ENCODE measurements at regions not wholly inside any gene's neighbourhood (a gene's known extent, or its start where the extent isn't known, plus 50 kb on each side); places are given as distances from the start of the nearest gene placed in this dataset.

DNA sequence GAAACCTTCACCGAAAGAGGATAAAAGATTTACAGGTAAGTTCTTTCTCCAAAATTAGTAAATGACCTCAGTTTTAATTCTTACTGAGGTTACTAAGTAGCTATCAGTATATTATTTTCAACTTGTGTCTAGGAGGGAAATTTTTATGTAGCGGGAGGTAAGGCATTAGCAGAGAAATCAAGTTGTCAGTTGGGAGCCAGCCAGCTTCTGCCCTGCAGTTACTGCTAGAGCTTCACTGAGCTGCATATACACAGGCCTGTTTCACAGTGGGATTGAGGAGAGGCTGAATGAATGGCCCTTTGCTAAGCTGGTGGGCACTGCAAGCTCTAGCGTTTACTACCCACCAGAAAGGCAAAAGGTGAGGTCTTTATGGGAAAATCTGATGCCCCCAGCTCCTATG lies 105.7 kb downstream of the ACAA2 start:
- Histone ChIP-seq H4K5ac (ENCODE audit: insufficient read length, low read depth, low read length) (no peak overlapping the region), H3K27ac (ENCODE audit: low read depth, low read length) (no peak overlapping the region), H3K9ac (replicated peaks in 1 of 4; ENCODE audit: extremely low read depth in 1 of 4, low read depth in 3 of 4, low read length in 3 of 4) (no peak overlapping the region), H3K4me3 (ENCODE audit: extremely low read depth in 1 of 4, insufficient read depth in 2 of 4, low read depth in 3 of 4, low read length in 4 of 4) (no peak overlapping the region), H3K23ac (ENCODE audit: insufficient read length) (no peak overlapping the region), H3K27me3 (replicated peaks in 1 of 4; ENCODE audit: control insufficient read depth in 3 of 4, extremely low read depth in 1 of 4, insufficient read depth in 3 of 4, low read length in 3 of 4) (no peaks in the 10 kb centered on the region), H3K18ac (ENCODE audit: extremely low read depth, low read length) (no peak overlapping the region), H2BK5ac (ENCODE audit: low read depth, low read length) (no peak overlapping the region), H3K4me1 (replicated peaks in 1 of 4; ENCODE audit: control insufficient read depth in 3 of 4, insufficient read depth in 4 of 4, low read length in 3 of 4) (no peaks in the 10 kb centered on the region), H3K36me3 (ENCODE audit: control insufficient read depth in 2 of 4, insufficient read depth in 4 of 4, low read length in 3 of 4) (no peaks in the 10 kb centered on the region), H2BK120ac (replicated peaks; ENCODE audit: low read depth, low read length) (no peak overlapping the region), H2BK12ac (ENCODE audit: low read depth, low read length) (no peak overlapping the region), H3K56ac (replicated peaks; ENCODE audit: insufficient read length, low read depth, low read length) (no peak overlapping the region), H2AFZ (ENCODE audit: low read length) (no peak overlapping the region), H2BK15ac (ENCODE audit: low read length) (no peak overlapping the region), H4K8ac (ENCODE audit: extremely low read depth, insufficient read depth, low read length) (no peak overlapping the region), H3K4ac (replicated peaks; ENCODE audit: insufficient read length, low read depth, low read length) (no peak overlapping the region), H2AK5ac (ENCODE audit: low read depth, low read length) (no peak overlapping the region), H3K23me2 (ENCODE audit: low read depth, low read length) (no peaks in the 10 kb centered on the region), H3K79me2 (ENCODE audit: control insufficient read depth in 1 of 2, insufficient read depth in 2 of 2, low read length in 2 of 2) (no peaks in the 10 kb centered on the region), H4K20me1 (replicated peaks in 1 of 2; ENCODE audit: control insufficient read depth in 1 of 2, insufficient read depth in 2 of 2, low read length in 2 of 2) (no peaks in the 10 kb centered on the region), H3K9me3 (ENCODE audit: insufficient read depth in 2 of 2, low read depth in 1 of 2, low read length in 1 of 2) (no peaks in the 10 kb centered on the region), H3K14ac (ENCODE audit: insufficient read length) (no peak overlapping the region), H2BK20ac (ENCODE audit: low read length) (no peak overlapping the region), H4K91ac (replicated peaks; ENCODE audit: insufficient read length, low read length) (no peak overlapping the region), H3K4me2 (ENCODE audit: insufficient read depth in 1 of 2, low read depth in 2 of 2, low read length in 2 of 2) (no peak overlapping the region), H3K79me1 (ENCODE audit: low read depth, low read length) (no peaks in the 10 kb centered on the region)
- 93% methylated on average over 3 of the region's 3 CpGs; no CpG with 5 or more reads in 1 of the 2 experiments for WGBS, 2 experiments (ENCODE audit: extremely low coverage in 1 of 2, insufficient coverage in 1 of 2, insufficient read length in 1 of 2, insufficient replicate concordance in 2 of 2, low coverage in 1 of 2, low lambda C conversion rate in 2 of 2, missing lambda C conversion rate in 1 of 2)
- FAIRE-seq (no peak), DNase-seq (ENCODE audit: low read depth in 1 of 2, low spot score in 2 of 2) (no peak)
- CTCF ChIA-PET (ENCODE audit: partially characterized antibody), result interaction anchor here (0.9 to 2.2 kb wide), 6 partner anchors 10 to 197 kb away, joined by 3 to 14 read pairs (median 3); no protein-coding TSS in a partner anchor
- POLR2A ChIA-PET (ENCODE audit: partially characterized antibody), result interaction anchor here (1.1 kb wide), 1 partner anchor 16 kb away, joined by 3 read pairs; no protein-coding TSS in a partner anchor
- no peak for TF ChIP-seq MAFK (IDR thresholded peaks at IDR 0.05; ENCODE audit: low read depth, low read length)
- TF ChIP-seq, protein P1, sequence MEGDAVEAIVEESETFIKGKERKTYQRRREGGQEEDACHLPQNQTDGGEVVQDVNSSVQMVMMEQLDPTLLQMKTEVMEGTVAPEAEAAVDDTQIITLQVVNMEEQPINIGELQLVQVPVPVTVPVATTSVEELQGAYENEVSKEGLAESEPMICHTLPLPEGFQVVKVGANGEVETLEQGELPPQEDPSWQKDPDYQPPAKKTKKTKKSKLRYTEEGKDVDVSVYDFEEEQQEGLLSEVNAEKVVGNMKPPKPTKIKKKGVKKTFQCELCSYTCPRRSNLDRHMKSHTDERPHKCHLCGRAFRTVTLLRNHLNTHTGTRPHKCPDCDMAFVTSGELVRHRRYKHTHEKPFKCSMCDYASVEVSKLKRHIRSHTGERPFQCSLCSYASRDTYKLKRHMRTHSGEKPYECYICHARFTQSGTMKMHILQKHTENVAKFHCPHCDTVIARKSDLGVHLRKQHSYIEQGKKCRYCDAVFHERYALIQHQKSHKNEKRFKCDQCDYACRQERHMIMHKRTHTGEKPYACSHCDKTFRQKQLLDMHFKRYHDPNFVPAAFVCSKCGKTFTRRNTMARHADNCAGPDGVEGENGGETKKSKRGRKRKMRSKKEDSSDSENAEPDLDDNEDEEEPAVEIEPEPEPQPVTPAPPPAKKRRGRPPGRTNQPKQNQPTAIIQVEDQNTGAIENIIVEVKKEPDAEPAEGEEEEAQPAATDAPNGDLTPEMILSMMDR (IDR thresholded peaks at IDR 0.05; ENCODE audit: control extremely low read depth in 1 of 3, insufficient read depth in 1 of 3, low read depth in 1 of 3, low read length in 3 of 3), result no peak
- TF ChIP-seq, protein P2, sequence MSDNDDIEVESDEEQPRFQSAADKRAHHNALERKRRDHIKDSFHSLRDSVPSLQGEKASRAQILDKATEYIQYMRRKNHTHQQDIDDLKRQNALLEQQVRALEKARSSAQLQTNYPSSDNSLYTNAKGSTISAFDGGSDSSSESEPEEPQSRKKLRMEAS (IDR thresholded peaks at IDR 0.05), result no peak
- TF ChIP-seq CEBPB (IDR thresholded peaks at IDR 0.05; ENCODE audit: low read depth, low read length), result no peak
- no peak for TF ChIP-seq KDM4A (IDR thresholded peaks at IDR 0.05; ENCODE audit: low read depth, low read length, severe bottlenecking)
- TF ChIP-seq GABPA (IDR thresholded peaks at IDR 0.05; ENCODE audit: borderline replicate concordance, insufficient read depth, low read length), result no peak
- TF ChIP-seq HDAC2 (IDR thresholded peaks at IDR 0.05; ENCODE audit: borderline replicate concordance in 1 of 2, low read depth in 2 of 2, low read length in 2 of 2), result no peak
- no peak for TF ChIP-seq RFX5 (IDR thresholded peaks at IDR 0.05; ENCODE audit: borderline replicate concordance, low read depth, low read length)
- TF ChIP-seq, protein P3, sequence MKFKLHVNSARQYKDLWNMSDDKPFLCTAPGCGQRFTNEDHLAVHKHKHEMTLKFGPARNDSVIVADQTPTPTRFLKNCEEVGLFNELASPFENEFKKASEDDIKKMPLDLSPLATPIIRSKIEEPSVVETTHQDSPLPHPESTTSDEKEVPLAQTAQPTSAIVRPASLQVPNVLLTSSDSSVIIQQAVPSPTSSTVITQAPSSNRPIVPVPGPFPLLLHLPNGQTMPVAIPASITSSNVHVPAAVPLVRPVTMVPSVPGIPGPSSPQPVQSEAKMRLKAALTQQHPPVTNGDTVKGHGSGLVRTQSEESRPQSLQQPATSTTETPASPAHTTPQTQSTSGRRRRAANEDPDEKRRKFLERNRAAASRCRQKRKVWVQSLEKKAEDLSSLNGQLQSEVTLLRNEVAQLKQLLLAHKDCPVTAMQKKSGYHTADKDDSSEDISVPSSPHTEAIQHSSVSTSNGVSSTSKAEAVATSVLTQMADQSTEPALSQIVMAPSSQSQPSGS (IDR thresholded peaks at IDR 0.05; ENCODE audit: low read length), result no peak
- no peak for TF ChIP-seq SIX5 (IDR thresholded peaks at IDR 0.05; ENCODE audit: low read depth, low read length)

Measured in H1 (cell line).